CD14-positive monocyte (primary cell): ENCODE measurements at regions not wholly inside any gene's neighbourhood (a gene's known extent, or its start where the extent isn't known, plus 50 kb on each side); places are given as distances from the start of the nearest gene placed in this dataset.

ENCODE experiments used
- DNase-seq, 3 donors: peaks; one replicate each; pipeline ENCODE4 v3.0.0-alpha.2; 2011 to 2022
- H2AFZ ChIP-seq: 2 replicates; pipeline ENCODE4 v1.6.0; 2012; ENCODE audit warnings: mild to moderate bottlenecking, low read depth, low read length, inconsistent platforms; ENCODE audit not compliant: insufficient read depth, poor library complexity, severe bottlenecking
- H3K27ac ChIP-seq, 2 donors: 1 replicate in 1 of 2; 2 replicates in 1 of 2; pipeline ENCODE4 v1.5.1; 2012 to 2013; ENCODE audit warnings: low read length in 2 of 2, control low read depth in 1 of 2, inconsistent platforms in 1 of 2, low read depth in 1 of 2, mild to moderate bottlenecking in 1 of 2
- H3K27me3 ChIP-seq, 2 donors: one replicate each; pipeline versions ENCODE4 v1.6.0 to v1.6.1; 2011 to 2013; ENCODE audit warnings: low read length in 2 of 2; ENCODE audit not compliant: control insufficient read depth in 2 of 2, insufficient read depth in 2 of 2
- H3K36me3 ChIP-seq, 2 donors: replicated peaks in 1 of 2; 1 replicate in 1 of 2; 2 replicates in 1 of 2; pipeline versions ENCODE4 v1.5.1 to v1.6.1; 2012 to 2013; ENCODE audit warnings: low read length in 2 of 2, control low read depth in 1 of 2, inconsistent platforms in 1 of 2, mild to moderate bottlenecking in 1 of 2; ENCODE audit not compliant: insufficient read depth in 2 of 2, control insufficient read depth in 1 of 2
- H3K4me1 ChIP-seq, 2 donors: 1 replicate in 1 of 2; 2 replicates in 1 of 2; pipeline versions ENCODE4 v1.5.1 to v1.6.1; 2012 to 2013; ENCODE audit warnings: low read length in 2 of 2, control low read depth in 1 of 2, inconsistent platforms in 1 of 2, mild to moderate bottlenecking in 1 of 2, moderate library complexity in 1 of 2; ENCODE audit not compliant: insufficient read depth in 2 of 2, control insufficient read depth in 1 of 2
- H3K4me2 ChIP-seq: replicated peaks from 2 replicates; pipeline ENCODE3; 2012; ENCODE audit warnings: low read length, moderate library complexity, mild to moderate bottlenecking; ENCODE audit not compliant: poor library complexity, severe bottlenecking; ENCODE audit errors: extremely low read depth
- H3K4me3 ChIP-seq, 3 experiments: fragments of 200-600 bp in 1 of 3; sonication (generic) in 1 of 3; replicated peaks in 1 of 3; 1 replicate in 2 of 3; 2 replicates in 1 of 3; pipeline ENCODE4 v1.5.1; 2011 to 2013; ENCODE audit warnings: low read length in 3 of 3, mild to moderate bottlenecking in 3 of 3, control low read depth in 2 of 3, low read depth in 2 of 3, inconsistent platforms in 1 of 3, moderate library complexity in 1 of 3
- H3K79me2 ChIP-seq: 2 replicates; pipeline ENCODE4 v1.6.0; 2012; ENCODE audit warnings: mild to moderate bottlenecking, control low read depth, inconsistent platforms, low read length, moderate library complexity; ENCODE audit not compliant: insufficient read depth
- H3K9ac ChIP-seq: 2 replicates; pipeline ENCODE4 v1.6.0; 2017; ENCODE audit warnings: low read length, mild to moderate bottlenecking; ENCODE audit not compliant: insufficient read depth, poor library complexity, severe bottlenecking
- H3K9me3 ChIP-seq, 2 donors: replicated peaks in 1 of 2; 1 replicate in 1 of 2; 2 replicates in 1 of 2; pipeline versions ENCODE4 v1.5.1 to v1.6.1; 2012 to 2013; ENCODE audit warnings: low read length in 2 of 2, control low read depth in 1 of 2; ENCODE audit not compliant: control insufficient read depth in 1 of 2, insufficient read depth in 1 of 2
- H4K20me1 ChIP-seq: 2 replicates; pipeline ENCODE4 v1.6.0; 2012; ENCODE audit warnings: mild to moderate bottlenecking, low read length, control low read depth, moderate library complexity; ENCODE audit not compliant: insufficient read depth
- H3K27ac Mint-ChIP-seq, 7 donors: one replicate each; pipeline ENCODE4 v1.8.0; 2020; ENCODE audit warnings: mild to moderate bottlenecking in 7 of 7, mixed read lengths in 7 of 7, moderate library complexity in 6 of 7, inconsistent platforms in 2 of 7
- H3K27me3 Mint-ChIP-seq, 3 donors: one replicate each; pipeline ENCODE4 v1.8.0; 2021 to 2022; ENCODE audit warnings: low read depth in 3 of 3, mild to moderate bottlenecking in 3 of 3, mixed read lengths in 3 of 3, moderate library complexity in 3 of 3, inconsistent platforms in 1 of 3
- H3K36me3 Mint-ChIP-seq, 2 donors: one replicate each; pipeline ENCODE4 v1.8.0; 2020; ENCODE audit warnings: mixed read lengths in 2 of 2, inconsistent platforms in 1 of 2, mild to moderate bottlenecking in 1 of 2
- H3K4me1 Mint-ChIP-seq: one replicate; pipeline ENCODE4 v1.8.0; 2020; ENCODE audit warnings: mild to moderate bottlenecking, mixed read lengths
- H3K4me3 Mint-ChIP-seq, 2 donors: one replicate each; pipeline ENCODE4 v1.8.0; 2020; ENCODE audit warnings: mild to moderate bottlenecking in 2 of 2, mixed read lengths in 2 of 2, moderate library complexity in 1 of 2
- H3K9me3 Mint-ChIP-seq, 7 donors: one replicate each; pipeline ENCODE4 v1.8.0; 2020 to 2022; ENCODE audit warnings: mixed read lengths in 7 of 7, mild to moderate bottlenecking in 6 of 7, moderate library complexity in 6 of 7, inconsistent platforms in 2 of 7
- CTCF ChIP-seq: fragments of 200-600 bp; IDR thresholded peaks from one replicate; pipeline ENCODE4 v1.8.0; 2022; ENCODE audit warnings: antibody characterized with exemption, mild to moderate bottlenecking
- WGBS: methylation state at CpG from one replicate; pipeline ENCODE4 v1.1.5; 2013; ENCODE audit warnings: missing lambda C conversion rate; ENCODE audit not compliant: insufficient coverage; 5-methylcytosine and 5-hydroxymethylcytosine counted together
- intact Hi-C, 2 donors: fragments of 100-400 bp; cut with micrococcal nuclease; formaldehyde crosslinking; loops; one replicate each; pipeline versions ENCODE4 v1.15.0 to v1.15.1; 2023

GRCh38 chrX:113422323-113422722, 581.7 kb upstream of the AMOT start:
- Mint-ChIP-seq H3K4me3 (no peak overlapping the region), H3K27me3 (peaks cover 0 to 2% (median 0%) of the 10 kb centered on the region in 3 donors), H3K4me1 (no peaks in the 10 kb centered on the region), H3K27ac (no peak overlapping the region), H3K9me3 (peaks cover 0 to 6% (median 2%) of the 10 kb centered on the region in 7 donors), H3K36me3 (no peaks in the 10 kb centered on the region)
- TF ChIP-seq CTCF: no peak
- DNase-seq: no peak
- Histone ChIP-seq H3K27me3 (no peaks in the 10 kb centered on the region), H3K9ac (no peak overlapping the region), H4K20me1 (no peaks in the 10 kb centered on the region), H3K4me3 (no peak overlapping the region), H3K79me2 (no peaks in the 10 kb centered on the region), H3K4me1 (no peaks in the 10 kb centered on the region), H2AFZ (no peak overlapping the region), H3K9me3 (no peaks in the 10 kb centered on the region), H3K27ac (no peak overlapping the region), H3K4me2 (no peak overlapping the region), H3K36me3 (no peaks in the 10 kb centered on the region)
- no CpG with 5 or more reads among the region's 4 CpGs for whole genome bisulfite sequencing
- intact Hi-C loops: no loop called here

- WGBS: no CpG with 5 or more reads among the region's 1 CpG
- peaks cover 0 to 2% (median 0%) of the 10 kb centered on the region in 3 donors for H3K27me3 Mint-ChIP-seq
Measured at GRCh38 chrX:113421432-113421831, 580.8 kb upstream of the AMOT start.

More at GRCh38 chrX:113421432-113421831, 580.8 kb upstream of the AMOT start:
- no peaks in the 10 kb centered on the region for H3K36me3 ChIP-seq
- no peaks in the 10 kb centered on the region for H3K4me1 ChIP-seq
- H3K27ac Mint-ChIP-seq: no peak overlapping the region
- DNase-seq: no peak
- H3K9ac ChIP-seq: no peak overlapping the region
- H3K36me3 Mint-ChIP-seq: no peaks in the 10 kb centered on the region
- intact Hi-C loops: no loop called here
- no peak overlapping the region for H3K4me3 ChIP-seq
- peaks cover 0 to 6% (median 4%) of the 10 kb centered on the region in 7 donors for H3K9me3 Mint-ChIP-seq
- no peak overlapping the region for H3K27ac ChIP-seq
- H2AFZ ChIP-seq: no peak overlapping the region
- no peaks in the 10 kb centered on the region for H3K9me3 ChIP-seq
- no peak overlapping the region for H3K4me3 Mint-ChIP-seq
- no peak overlapping the region for H3K4me2 ChIP-seq
- H4K20me1 ChIP-seq: no peaks in the 10 kb centered on the region
- H3K79me2 ChIP-seq: no peaks in the 10 kb centered on the region
- H3K27me3 ChIP-seq: no peaks in the 10 kb centered on the region
- H3K4me1 Mint-ChIP-seq: no peaks in the 10 kb centered on the region
- no peak for TF ChIP-seq CTCF
